ENCODE measurements at regions not wholly inside any gene's neighbourhood (a gene's known extent, or its start where the extent isn't known, plus 50 kb on each side); places are given as distances from the start of the nearest gene placed in this dataset.

DNA sequence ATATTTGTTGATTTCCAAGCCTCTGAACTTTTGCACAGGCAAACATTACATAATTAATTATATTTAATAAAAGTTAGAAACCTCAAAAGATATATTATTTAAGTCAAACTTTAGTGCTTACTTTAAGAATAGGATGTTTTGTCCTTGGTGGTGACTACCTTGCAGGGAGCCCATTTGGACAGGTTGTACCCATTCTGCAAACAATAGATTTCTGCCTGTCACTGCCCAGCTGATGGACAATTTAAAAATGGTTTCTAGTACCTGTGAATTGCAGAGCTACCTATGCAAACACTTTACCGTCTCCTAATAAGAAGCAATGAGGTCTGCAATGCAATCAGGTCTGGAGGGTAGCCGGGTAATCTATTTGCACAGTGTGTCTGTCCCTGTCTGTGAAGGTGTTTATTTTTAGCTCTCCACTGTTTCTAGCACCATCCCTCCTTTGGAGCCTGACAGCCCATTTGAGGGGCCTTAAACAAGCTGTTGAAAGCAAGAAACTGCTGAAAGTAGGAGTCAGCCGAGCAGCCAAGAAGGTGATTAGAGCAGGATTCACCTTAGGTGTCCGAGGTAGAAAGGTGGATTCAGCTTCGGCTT lies 556.2 kb upstream of the CFAP20DC start:
- DNase-seq (ENCODE audit: low spot score): no peak
- CTCF ChIA-PET: no interaction called here
- H3K27ac ChIP-seq (ENCODE audit: low read depth, low read length, poor library complexity, severe bottlenecking): no peak overlapping the region
- H3K9me3 ChIP-seq (ENCODE audit: low read depth, low read length, poor library complexity, severe bottlenecking): no peaks in the 10 kb centered on the region
- no peaks in the 10 kb centered on the region for H3K36me3 ChIP-seq (ENCODE audit: insufficient read depth, low read length, poor library complexity, severe bottlenecking)
- intact Hi-C loops (cut with micrococcal nuclease; ENCODE audit: unreplicated experiment): no loop called here
- H3K27me3 ChIP-seq (replicated peaks; ENCODE audit: insufficient read depth, low read depth, low read length, poor library complexity): no peaks in the 10 kb centered on the region
- no peak for TF ChIP-seq CTCF (conservative IDR thresholded peaks at IDR 0.05; ENCODE audit: low read depth, low read length)
- TF ChIP-seq EZH2 (IDR thresholded peaks at IDR 0.05; ENCODE audit: borderline replicate concordance, low read depth, low read length, poor library complexity, severe bottlenecking): no peak
- BruUV-seq (replicated peaks): no TSS peak
- H3K4me3 ChIP-seq (ENCODE audit: low read depth, low read length, poor library complexity, severe bottlenecking): no peak overlapping the region
- no peaks in the 10 kb centered on the region for H3K4me1 ChIP-seq (ENCODE audit: insufficient read depth, low read length, poor library complexity, severe bottlenecking)
- POLR2A ChIA-PET (ENCODE audit: low non-redundant PET): interaction anchor here (0.6 to 1.0 kb wide), 2 partner anchors 12 to 47 kb away, joined by 3 to 4 read pairs; no protein-coding TSS in a partner anchor

DNA sequence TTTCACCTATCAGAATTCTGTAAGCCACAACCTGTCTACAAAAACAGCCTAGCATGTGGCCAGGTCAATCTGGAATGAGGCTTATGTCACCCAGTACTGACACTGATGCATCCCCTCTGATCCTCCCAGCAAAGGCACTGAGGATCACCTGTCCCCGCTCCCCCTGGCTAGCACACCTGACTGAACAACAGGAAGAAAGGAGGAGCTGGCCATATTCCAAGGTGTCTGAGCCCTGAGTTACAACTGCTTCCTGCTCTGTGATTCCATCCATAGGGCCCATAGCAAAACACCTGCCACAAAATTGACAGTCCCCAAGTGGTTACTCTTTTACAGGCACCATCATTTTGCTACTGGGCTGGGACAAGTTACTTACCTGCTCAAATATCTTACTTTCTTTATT lies 555.5 kb upstream of the CFAP20DC start:
- intact Hi-C loops (cut with micrococcal nuclease; ENCODE audit: unreplicated experiment): no loop called here
- Histone ChIP-seq H3K27me3 (replicated peaks; ENCODE audit: insufficient read depth, low read depth, low read length, poor library complexity) (no peaks in the 10 kb centered on the region), H3K36me3 (ENCODE audit: insufficient read depth, low read length, poor library complexity, severe bottlenecking) (no peaks in the 10 kb centered on the region), H3K9me3 (ENCODE audit: low read depth, low read length, poor library complexity, severe bottlenecking) (no peaks in the 10 kb centered on the region), H3K4me3 (ENCODE audit: low read depth, low read length, poor library complexity, severe bottlenecking) (no peak overlapping the region), H3K27ac (ENCODE audit: low read depth, low read length, poor library complexity, severe bottlenecking) (no peak overlapping the region), H3K4me1 (ENCODE audit: insufficient read depth, low read length, poor library complexity, severe bottlenecking) (no peaks in the 10 kb centered on the region)
- BruUV-seq (replicated peaks): no TSS peak
- no peak for DNase-seq (ENCODE audit: low spot score)
- POLR2A ChIA-PET (ENCODE audit: low non-redundant PET): interaction anchor here (1.0 kb wide), 1 partner anchor 11 kb away, joined by 3 read pairs; no protein-coding TSS in a partner anchor
- TF ChIP-seq CTCF (conservative IDR thresholded peaks at IDR 0.05; ENCODE audit: low read depth, low read length): no peak
- no peak for TF ChIP-seq EZH2 (IDR thresholded peaks at IDR 0.05; ENCODE audit: borderline replicate concordance, low read depth, low read length, poor library complexity, severe bottlenecking)
- CTCF ChIA-PET: no interaction called here

DNA sequence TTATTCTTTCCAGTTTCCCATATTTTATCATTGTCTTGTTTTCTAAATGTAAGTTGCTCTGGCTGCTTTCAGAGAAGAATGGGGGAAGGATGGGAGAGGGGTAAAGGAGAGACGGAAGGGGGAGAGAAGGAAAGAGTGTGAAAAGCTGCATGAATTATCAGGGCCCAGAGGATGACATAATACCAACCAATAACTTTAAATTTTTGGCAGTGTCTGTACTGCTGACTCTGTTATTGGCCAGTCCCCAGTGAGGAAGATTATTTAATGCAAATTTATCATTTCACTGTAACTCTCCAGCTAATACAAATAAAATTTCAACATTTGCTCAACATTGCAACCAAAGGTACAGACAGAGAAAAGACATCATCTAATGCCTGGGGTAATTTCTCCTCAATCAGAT lies 551.7 kb upstream of the CFAP20DC start:
- Histone ChIP-seq H3K36me3 (ENCODE audit: insufficient read depth, low read length, poor library complexity, severe bottlenecking) (no peaks in the 10 kb centered on the region), H3K9me3 (ENCODE audit: low read depth, low read length, poor library complexity, severe bottlenecking) (no peaks in the 10 kb centered on the region), H3K27me3 (replicated peaks; ENCODE audit: insufficient read depth, low read depth, low read length, poor library complexity) (no peaks in the 10 kb centered on the region), H3K4me3 (ENCODE audit: low read depth, low read length, poor library complexity, severe bottlenecking) (no peak overlapping the region), H3K4me1 (ENCODE audit: insufficient read depth, low read length, poor library complexity, severe bottlenecking) (no peaks in the 10 kb centered on the region), H3K27ac (ENCODE audit: low read depth, low read length, poor library complexity, severe bottlenecking) (no peak overlapping the region)
- DNase-seq (ENCODE audit: low spot score): no peak
- CTCF ChIA-PET: no interaction called here
- intact Hi-C loops (cut with micrococcal nuclease; ENCODE audit: unreplicated experiment): no loop called here
- POLR2A ChIA-PET (ENCODE audit: low non-redundant PET): no interaction called here
- no peak for TF ChIP-seq EZH2 (IDR thresholded peaks at IDR 0.05; ENCODE audit: borderline replicate concordance, low read depth, low read length, poor library complexity, severe bottlenecking)
- TF ChIP-seq CTCF (conservative IDR thresholded peaks at IDR 0.05; ENCODE audit: low read depth, low read length): no peak
- no TSS peak for BruUV-seq (replicated peaks)
